K562 (cell line): ENCODE measurements at regions not wholly inside any gene's neighbourhood (a gene's known extent, or its start where the extent isn't known, plus 50 kb on each side); places are given as distances from the start of the nearest gene placed in this dataset.

ENCODE experiments used
- ERF ChIP-seq: fragments of 450-650 bp; formaldehyde crosslinking; IDR thresholded peaks from 2 replicates; pipeline ENCODE4 v1.4.0; 2020; ENCODE audit warnings: mild to moderate bottlenecking, mixed read lengths
- LCOR ChIP-seq: sonication (generic); formaldehyde crosslinking; IDR thresholded peaks from 2 replicates; pipeline ENCODE4 v1.8.0; 2022; ENCODE audit warnings: mild to moderate bottlenecking, missing genetic modification reagents
- MBD2 ChIP-seq: sonication (generic); IDR thresholded peaks from 2 replicates; pipeline ENCODE4 v1.6.1; 2016; ENCODE audit warnings: low read depth, borderline replicate concordance
- MYC ChIP-seq, 2 experiments: fragments of 250-450 bp in 1 of 2; sonication (Bioruptor Pico) in 1 of 2; IDR thresholded peaks; 2 replicates each; pipeline versions ENCODE4 v1.5.1 to v1.6.1; 2012 to 2021; ENCODE audit warnings: low read depth in 2 of 2, borderline replicate concordance in 1 of 2, improper control_type of control experiment in 1 of 2, low read length in 1 of 2, mild to moderate bottlenecking in 1 of 2, moderate library complexity in 1 of 2
- NBN ChIP-seq: fragments of 450-650 bp; IDR thresholded peaks from 2 replicates; pipeline ENCODE4 v1.6.1; 2016; ENCODE audit warnings: low read depth, mild to moderate bottlenecking
- PHTF2 ChIP-seq: fragments of 250-450 bp; sonication (Bioruptor Pico); IDR thresholded peaks from 2 replicates; pipeline ENCODE4 v1.5.0; 2021; ENCODE audit warnings: mild to moderate bottlenecking
- SMARCC2 ChIP-seq: fragments of 450-650 bp; IDR thresholded peaks from 2 replicates; pipeline ENCODE4 v1.6.1; 2017; ENCODE audit warnings: antibody characterized with exemption, moderate library complexity, mild to moderate bottlenecking, low read depth
- ZNF12 ChIP-seq: sonication (generic); formaldehyde crosslinking; IDR thresholded peaks from 2 replicates; pipeline ENCODE4 v1.4.0; 2020; ENCODE audit warnings: mild to moderate bottlenecking, missing genetic modification reagents
- ZNF316 ChIP-seq: fragments of 450-650 bp; IDR thresholded peaks from 2 replicates; pipeline ENCODE4 v1.6.1; 2016
- TF ChIP-seq, protein P1 (sequence below): sonication (generic); formaldehyde crosslinking; IDR thresholded peaks from 2 replicates; pipeline ENCODE4 v1.8.0; 2022; ENCODE audit warnings: missing genetic modification reagents, mild to moderate bottlenecking, moderate library complexity, borderline replicate concordance
- TF ChIP-seq, protein P2 (sequence below), 2 experiments: fragments of 450-650 bp in 1 of 2; IDR thresholded peaks; 2 replicates each; pipeline ENCODE4 v1.6.1; 2011 to 2017; ENCODE audit warnings: low read depth in 2 of 2, antibody characterized with exemption in 1 of 2, borderline replicate concordance in 1 of 2, low read length in 1 of 2, mild to moderate bottlenecking in 1 of 2, mixed read lengths in 1 of 2; ENCODE audit not compliant: control insufficient read depth in 1 of 2

DNA sequence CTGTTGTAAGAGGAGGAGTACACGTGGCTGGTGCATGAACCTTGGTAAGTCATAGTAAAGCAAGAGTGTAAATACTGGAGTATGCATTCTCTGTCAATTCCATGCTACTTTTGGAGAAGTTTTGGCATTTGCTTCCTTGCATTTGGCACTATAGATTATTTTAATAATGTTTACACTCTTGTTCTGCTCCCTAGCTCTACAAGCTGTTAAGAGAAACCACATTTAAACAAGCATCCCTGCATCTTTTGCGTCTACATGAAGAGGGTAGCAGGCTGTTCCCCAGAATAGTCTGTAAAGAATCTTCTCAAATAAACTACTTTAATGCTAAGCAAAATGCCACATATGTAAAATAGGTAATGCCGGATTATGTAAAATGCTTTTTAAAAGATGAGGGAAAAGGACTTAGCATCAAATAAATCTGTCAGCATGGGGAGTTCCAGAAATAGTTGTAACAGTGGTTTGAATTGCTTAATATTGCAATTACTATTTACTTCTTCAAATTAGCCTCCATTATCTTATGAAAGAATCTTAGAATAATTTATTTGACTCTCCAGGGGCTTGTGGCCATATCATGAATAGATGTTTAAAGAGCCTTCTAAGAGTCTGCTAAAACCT is 2127.3 kb upstream of the WWC1 start (continued):
- TF ChIP-seq ZNF12 = no peak
- TF ChIP-seq, protein P1, sequence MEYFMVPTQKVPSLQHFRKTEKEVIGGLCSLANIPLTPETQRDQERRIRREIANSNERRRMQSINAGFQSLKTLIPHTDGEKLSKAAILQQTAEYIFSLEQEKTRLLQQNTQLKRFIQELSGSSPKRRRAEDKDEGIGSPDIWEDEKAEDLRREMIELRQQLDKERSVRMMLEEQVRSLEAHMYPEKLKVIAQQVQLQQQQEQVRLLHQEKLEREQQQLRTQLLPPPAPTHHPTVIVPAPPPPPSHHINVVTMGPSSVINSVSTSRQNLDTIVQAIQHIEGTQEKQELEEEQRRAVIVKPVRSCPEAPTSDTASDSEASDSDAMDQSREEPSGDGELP (CRISPR knock-in tag) = no peak
- TF ChIP-seq MYC (IDR thresholded peaks at IDR 0.05; ENCODE audit: low read depth, low read length) = no peak
- TF ChIP-seq MYC (CRISPR knock-in tag; IDR thresholded peaks at IDR 0.05; ENCODE audit: borderline replicate concordance, low read depth) = no peak
- TF ChIP-seq MBD2 = no peak
- no peak for TF ChIP-seq ERF (CRISPR knock-in tag)
- TF ChIP-seq PHTF2 = no peak
- no peak for TF ChIP-seq SMARCC2
- no peak for TF ChIP-seq LCOR
- TF ChIP-seq ZNF316 = no peak
- TF ChIP-seq NBN = no peak
- TF ChIP-seq, protein P2, sequence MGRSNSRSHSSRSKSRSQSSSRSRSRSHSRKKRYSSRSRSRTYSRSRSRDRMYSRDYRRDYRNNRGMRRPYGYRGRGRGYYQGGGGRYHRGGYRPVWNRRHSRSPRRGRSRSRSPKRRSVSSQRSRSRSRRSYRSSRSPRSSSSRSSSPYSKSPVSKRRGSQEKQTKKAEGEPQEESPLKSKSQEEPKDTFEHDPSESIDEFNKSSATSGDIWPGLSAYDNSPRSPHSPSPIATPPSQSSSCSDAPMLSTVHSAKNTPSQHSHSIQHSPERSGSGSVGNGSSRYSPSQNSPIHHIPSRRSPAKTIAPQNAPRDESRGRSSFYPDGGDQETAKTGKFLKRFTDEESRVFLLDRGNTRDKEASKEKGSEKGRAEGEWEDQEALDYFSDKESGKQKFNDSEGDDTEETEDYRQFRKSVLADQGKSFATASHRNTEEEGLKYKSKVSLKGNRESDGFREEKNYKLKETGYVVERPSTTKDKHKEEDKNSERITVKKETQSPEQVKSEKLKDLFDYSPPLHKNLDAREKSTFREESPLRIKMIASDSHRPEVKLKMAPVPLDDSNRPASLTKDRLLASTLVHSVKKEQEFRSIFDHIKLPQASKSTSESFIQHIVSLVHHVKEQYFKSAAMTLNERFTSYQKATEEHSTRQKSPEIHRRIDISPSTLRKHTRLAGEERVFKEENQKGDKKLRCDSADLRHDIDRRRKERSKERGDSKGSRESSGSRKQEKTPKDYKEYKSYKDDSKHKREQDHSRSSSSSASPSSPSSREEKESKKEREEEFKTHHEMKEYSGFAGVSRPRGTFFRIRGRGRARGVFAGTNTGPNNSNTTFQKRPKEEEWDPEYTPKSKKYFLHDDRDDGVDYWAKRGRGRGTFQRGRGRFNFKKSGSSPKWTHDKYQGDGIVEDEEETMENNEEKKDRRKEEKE (IDR thresholded peaks at IDR 0.05; ENCODE audit: borderline replicate concordance in 1 of 2, control insufficient read depth in 1 of 2, low read depth in 2 of 2, low read length in 1 of 2) = no peak
